ENCODE measurements at regions not wholly inside any gene's neighbourhood (a gene's known extent, or its start where the extent isn't known, plus 50 kb on each side); places are given as distances from the start of the nearest gene placed in this dataset.

DNA sequence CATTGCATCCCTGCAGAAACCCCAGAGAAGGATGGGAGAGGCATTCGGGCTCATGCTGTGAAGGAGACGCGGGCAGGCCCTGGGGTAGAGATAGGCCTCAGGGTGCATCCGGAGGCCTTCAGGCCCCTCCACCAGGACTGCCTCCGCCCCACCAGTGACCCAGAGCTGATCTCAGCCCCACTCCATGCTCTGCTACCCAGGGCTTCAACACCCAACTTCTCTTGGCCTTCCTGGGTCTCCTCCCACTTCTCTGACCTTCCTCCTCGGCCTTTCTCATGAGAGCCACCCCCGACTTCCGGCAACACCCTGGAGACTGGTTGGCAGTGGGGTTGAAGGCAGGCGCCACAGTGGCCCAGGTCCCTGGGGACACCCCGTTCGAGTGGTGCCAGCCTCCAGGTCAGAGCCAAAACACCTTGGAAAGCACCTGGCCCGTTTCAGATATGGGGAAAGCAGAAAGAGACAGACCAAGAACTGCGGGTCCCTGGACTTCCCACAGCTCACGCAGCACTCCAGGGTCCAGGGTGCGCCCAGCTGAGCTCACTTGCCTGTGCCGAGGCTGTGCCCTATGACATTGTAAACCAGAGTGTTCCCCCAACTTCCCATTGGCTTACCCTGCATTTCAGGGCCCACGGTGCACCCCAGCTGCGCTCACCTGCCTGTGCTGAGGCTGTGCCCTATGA is 65.1 kb upstream of the OLFM1 start:
- TF ChIP-seq CTCF (IDR thresholded peaks at IDR 0.05): no peak
- TF ChIP-seq POLR2AphosphoS5 (IDR thresholded peaks at IDR 0.05): no peak
- Histone ChIP-seq H3K4me3 (no peak overlapping the region), H3K27me3 (no peaks in the 10 kb centered on the region), H3K36me3 (no peaks in the 10 kb centered on the region), H3K9me3 (no peaks in the 10 kb centered on the region), H3K27ac (no peak overlapping the region), H3K4me1 (no peaks in the 10 kb centered on the region)
- intact Hi-C loops (cut with DNase I): no loop called here
- 79 to 86% methylated on average over 18 of the region's 18 CpGs for WGBS, 2 donors
- DNase-seq: no peak

DNA sequence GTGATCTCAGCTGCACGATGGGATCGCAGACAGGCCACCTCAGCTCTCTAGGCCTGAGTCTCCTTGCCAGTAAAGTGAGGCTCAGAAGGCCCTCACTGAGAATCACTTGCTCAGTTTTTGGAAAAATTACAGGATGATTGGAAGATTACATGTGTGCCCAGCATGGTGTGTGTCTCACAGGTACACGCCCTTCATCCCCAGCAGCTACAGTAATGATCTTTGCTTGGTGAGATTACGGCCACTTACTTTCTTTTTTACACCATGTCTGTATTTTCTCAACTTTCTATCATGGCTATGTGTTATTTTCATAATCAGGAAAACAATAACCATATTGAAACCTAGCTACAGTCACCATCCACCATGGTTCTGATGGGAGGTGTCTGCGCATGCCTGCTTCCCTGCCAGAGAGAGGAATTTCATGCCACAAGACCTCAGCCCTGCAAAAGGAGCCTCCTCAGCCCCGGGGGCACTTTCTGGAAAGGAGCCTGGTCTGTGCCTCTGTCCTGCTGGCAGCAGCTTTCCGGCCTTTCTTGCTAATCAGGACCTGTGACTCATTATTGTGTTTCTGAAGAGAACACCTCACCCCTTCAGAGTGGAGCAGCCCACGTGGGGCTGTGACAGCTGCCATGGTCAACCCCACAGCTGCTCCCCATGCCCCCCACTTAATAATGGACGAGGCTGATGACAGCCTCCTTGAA is 64.2 kb upstream of the OLFM1 start:
- no peaks in the 10 kb centered on the region for H3K36me3 ChIP-seq
- intact Hi-C loops (cut with DNase I): no loop called here
- no peak for TF ChIP-seq POLR2AphosphoS5 (IDR thresholded peaks at IDR 0.05)
- TF ChIP-seq CTCF (IDR thresholded peaks at IDR 0.05): no peak
- TF ChIP-seq EP300 (IDR thresholded peaks at IDR 0.05): no peak
- TF ChIP-seq POLR2A (IDR thresholded peaks at IDR 0.05): no peak
- no peak overlapping the region for H3K27ac ChIP-seq
- no peaks in the 10 kb centered on the region for H3K4me1 ChIP-seq
- H3K4me3 ChIP-seq: no peak overlapping the region
- no peak for DNase-seq
- no peaks in the 10 kb centered on the region for H3K27me3 ChIP-seq
- no peaks in the 10 kb centered on the region for H3K9me3 ChIP-seq
- WGBS, 2 donors: 52 to 73% methylated on average over 9 of the region's 9 CpGs

- Histone ChIP-seq H3K4me3 (no peak overlapping the region), H3K36me3 (no peaks in the 10 kb centered on the region), H3K27me3 (no peaks in the 10 kb centered on the region), H3K27ac (no peak overlapping the region), H3K9me3 (no peaks in the 10 kb centered on the region), H3K4me1 (no peaks in the 10 kb centered on the region)
- intact Hi-C loops (cut with DNase I): no loop called here
- WGBS, 2 donors: 73 to 79% methylated on average over 15 of the region's 15 CpGs
- DNase-seq: no peak
- no peak for TF ChIP-seq EP300 (IDR thresholded peaks at IDR 0.05)
Observed at GRCh38 chr9:135023786-135024405, 63.6 kb upstream of the OLFM1 start.

- WGBS, 2 donors: 81 to 84% methylated on average over 13 of the region's 13 CpGs
- Histone ChIP-seq H3K36me3 (no peaks in the 10 kb centered on the region), H3K27me3 (peaks cover 0 to 26% (median 0%) of the 10 kb centered on the region in 3 donors), H3K27ac (no peak overlapping the region), H3K4me1 (no peaks in the 10 kb centered on the region), H3K9me3 (no peaks in the 10 kb centered on the region), H3K4me3 (no peak overlapping the region)
- no peak for TF ChIP-seq POLR2A (IDR thresholded peaks at IDR 0.05)
- TF ChIP-seq POLR2AphosphoS5 (IDR thresholded peaks at IDR 0.05): no peak
- TF ChIP-seq EP300 (IDR thresholded peaks at IDR 0.05): no peak
- no peak for TF ChIP-seq CTCF (IDR thresholded peaks at IDR 0.05)
- no peak for DNase-seq
- intact Hi-C loops (cut with DNase I): no loop called here
Observed at GRCh38 chr9:135029463-135029862, 58.0 kb upstream of the OLFM1 start.

- Histone ChIP-seq H3K9me3 (no peaks in the 10 kb centered on the region), H3K4me1 (no peaks in the 10 kb centered on the region), H3K4me3 (no peak overlapping the region), H3K36me3 (no peaks in the 10 kb centered on the region), H3K27ac (no peak overlapping the region), H3K27me3 (peaks cover 0 to 26% (median 0%) of the 10 kb centered on the region in 3 donors)
- TF ChIP-seq EP300 (IDR thresholded peaks at IDR 0.05): no peak
- no peak for TF ChIP-seq CTCF (IDR thresholded peaks at IDR 0.05)
- no peak for TF ChIP-seq POLR2AphosphoS5 (IDR thresholded peaks at IDR 0.05)
- no peak for TF ChIP-seq POLR2A (IDR thresholded peaks at IDR 0.05)
- WGBS, 2 donors: 76 to 83% methylated on average over 19 of the region's 19 CpGs
- intact Hi-C loops (cut with DNase I): no loop called here
- no peak for DNase-seq
Observed at GRCh38 chr9:135029871-135030565, 57.5 kb upstream of the OLFM1 start.
